HG02642 (cell line): ENCODE measurements at regions not wholly inside any gene's neighbourhood (a gene's known extent, or its start where the extent isn't known, plus 50 kb on each side); places are given as distances from the start of the nearest gene placed in this dataset.
"Not testable (repeated sequence)": the region's sequence is repeated elsewhere in the genome, so short reads cannot be mapped to it uniquely, and the experiment has no call there.

Experiments
- ATAC-seq: cut with Tn5 transposase; IDR thresholded peaks from one replicate; pipeline ENCODE4 v1.9.1; 2021; ENCODE audit warnings: mild to moderate bottlenecking; ENCODE audit not compliant: unreplicated experiment, poor library complexity

GRCh38 chr2:106010818-106011355 lies 183.2 kb downstream of the UXS1 start:
- no peak for ATAC-seq

GRCh38 chr2:106009096-106009495 lies 185.0 kb downstream of the UXS1 start:
- ATAC-seq = no peak

GRCh38 chr2:106004851-106005250 lies 189.2 kb downstream of the UXS1 start:
- ATAC-seq = no peak

GRCh38 chr2:105999211-105999989 lies 194.7 kb downstream of the UXS1 start:
- no peak for ATAC-seq

GRCh38 chr2:105997711-105998110 lies 196.4 kb downstream of the UXS1 start:
- ATAC-seq = no peak

GRCh38 chr2:105990624-105991023 lies 203.5 kb downstream of the UXS1 start:
- no peak for ATAC-seq

DNA sequence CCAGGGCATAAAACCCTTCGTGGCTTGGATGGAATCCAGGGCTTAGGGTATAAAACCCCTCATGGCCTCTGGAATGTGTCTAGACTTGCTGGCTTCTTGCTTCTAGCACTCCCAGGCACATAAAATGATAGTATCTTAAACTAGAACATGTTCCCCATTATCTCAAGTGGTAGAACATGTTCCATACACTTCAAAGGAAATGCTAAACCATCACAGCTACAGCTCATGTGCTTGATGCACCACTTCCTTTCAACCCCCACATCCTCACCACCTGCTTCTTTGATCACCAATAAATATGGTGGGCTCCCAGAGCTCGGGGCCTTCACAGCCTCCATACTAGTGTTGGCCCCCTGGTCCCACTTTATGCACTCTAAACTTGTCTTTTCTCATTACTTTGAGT lies 204.3 kb downstream of the UXS1 start:
- ATAC-seq = not testable (repeated sequence)

DNA sequence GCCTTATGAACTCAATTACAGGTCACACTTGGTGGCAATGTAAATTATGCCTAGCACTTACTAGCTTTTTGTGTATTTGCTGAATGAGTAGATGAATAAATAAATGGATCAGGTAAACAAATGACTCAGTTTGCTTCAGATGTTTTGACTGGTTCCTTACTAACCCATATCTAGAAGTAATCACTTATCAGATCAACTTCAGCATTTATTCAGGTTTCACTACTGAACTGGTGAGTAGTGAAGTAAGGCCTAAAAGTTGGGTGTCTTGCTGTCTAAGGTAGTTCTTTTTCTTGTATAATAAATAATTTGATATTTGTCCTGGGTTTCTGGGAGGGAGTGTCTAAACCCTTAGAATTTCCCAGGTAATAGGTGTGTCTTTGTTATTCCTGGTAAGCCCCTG lies 205.0 kb downstream of the UXS1 start:
- ATAC-seq = no peak

DNA sequence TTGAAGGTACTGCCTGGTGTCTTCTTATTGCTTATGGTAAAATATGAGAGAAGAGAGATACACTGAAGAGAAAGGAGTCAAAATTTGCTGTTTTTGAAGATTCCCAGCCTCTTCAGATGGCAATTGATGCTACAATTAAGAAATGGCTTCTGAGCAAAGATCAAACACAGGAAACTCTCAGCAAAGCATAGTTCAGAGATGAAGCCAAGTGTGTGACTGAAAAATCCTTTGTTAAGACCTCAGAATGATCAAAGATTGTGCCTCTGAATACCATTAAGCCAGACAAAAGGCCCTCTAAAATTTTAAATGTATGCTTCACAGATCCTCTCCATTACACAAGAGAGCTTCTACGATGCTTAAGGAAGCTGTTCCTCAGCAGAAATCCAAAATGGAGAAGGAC lies 216.3 kb downstream of the UXS1 start:
- ATAC-seq = no peak

DNA sequence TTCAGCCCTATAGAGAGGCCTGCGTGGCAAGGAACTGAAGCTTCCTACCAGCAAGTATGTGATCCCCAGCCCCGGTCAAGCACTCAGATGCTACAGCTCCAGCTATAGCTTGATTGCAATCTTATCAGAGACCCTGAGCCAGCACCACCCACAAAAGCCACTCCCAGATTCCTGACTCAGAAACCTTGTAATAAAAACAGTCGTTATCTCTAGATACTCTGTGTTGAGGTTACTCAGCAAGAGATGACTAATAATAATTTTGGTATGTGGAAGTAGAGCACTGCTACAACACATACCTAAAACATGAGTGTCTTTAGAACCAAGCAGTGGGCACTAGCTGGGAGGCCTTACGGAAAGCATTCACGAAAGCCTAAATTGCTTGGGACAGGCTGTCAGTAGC lies 216.9 kb downstream of the UXS1 start:
- ATAC-seq = no peak

GRCh38 chr2:105974812-105975211 lies 219.3 kb downstream of the UXS1 start:
- ATAC-seq = no peak

- ATAC-seq = no peak
Observed at GRCh38 chr2:105972927-105973326, 221.2 kb downstream of the UXS1 start.

DNA sequence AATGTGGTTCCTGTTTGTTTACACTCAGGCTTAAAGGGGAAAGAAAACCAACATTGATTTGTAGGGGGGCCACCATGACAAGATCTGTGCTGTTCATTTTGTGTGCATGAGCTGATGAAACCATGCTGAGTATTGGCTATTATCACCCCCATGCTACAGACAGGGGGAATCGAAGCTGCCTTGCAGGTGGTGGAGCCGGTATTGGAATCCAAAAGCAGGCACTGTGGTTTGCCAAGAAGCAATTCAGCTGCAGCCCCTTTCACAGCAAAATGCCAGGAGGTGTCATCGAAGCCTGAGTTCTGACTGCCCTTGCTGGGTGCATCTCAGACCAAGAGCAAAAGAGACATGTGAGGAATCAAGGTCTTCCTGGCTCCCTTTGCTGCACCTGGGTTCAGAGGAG lies 221.9 kb downstream of the UXS1 start:
- no peak for ATAC-seq

- ATAC-seq = no peak
Observed at GRCh38 chr2:105969552-105969951, 224.5 kb downstream of the UXS1 start.

GRCh38 chr2:105962221-105962620 lies 217.5 kb downstream of the NCK2 start:
- no peak for ATAC-seq

DNA sequence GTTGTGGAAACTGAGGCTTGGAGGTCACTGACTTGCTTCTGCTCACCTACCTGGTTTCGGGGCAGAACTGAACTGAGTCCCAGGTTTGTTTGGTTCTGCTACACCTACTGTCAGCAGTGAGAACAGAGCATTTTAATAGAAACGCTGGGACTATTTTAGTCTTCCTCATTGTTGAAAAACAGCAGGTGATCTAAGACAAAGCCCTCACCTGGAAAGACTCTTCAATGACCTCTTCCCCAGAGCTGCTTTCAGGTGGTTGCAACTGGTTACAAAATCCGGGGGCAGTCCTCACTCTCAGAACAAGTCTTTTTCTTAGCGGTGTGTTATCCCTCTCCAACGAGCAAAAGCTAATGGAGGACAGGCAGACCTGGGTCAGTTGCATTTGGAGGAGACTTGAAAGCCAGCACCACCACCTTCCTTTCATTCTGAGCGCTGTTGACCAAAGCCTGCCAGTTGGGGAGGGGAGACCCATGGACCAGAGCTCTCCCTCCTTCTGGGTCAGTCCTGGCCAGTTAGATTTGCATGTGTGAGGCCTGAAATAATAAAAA lies 217.0 kb downstream of the NCK2 start:
- ATAC-seq = no peak

- no peak for ATAC-seq
Observed at GRCh38 chr2:105959357-105959756, 214.6 kb downstream of the NCK2 start.

DNA sequence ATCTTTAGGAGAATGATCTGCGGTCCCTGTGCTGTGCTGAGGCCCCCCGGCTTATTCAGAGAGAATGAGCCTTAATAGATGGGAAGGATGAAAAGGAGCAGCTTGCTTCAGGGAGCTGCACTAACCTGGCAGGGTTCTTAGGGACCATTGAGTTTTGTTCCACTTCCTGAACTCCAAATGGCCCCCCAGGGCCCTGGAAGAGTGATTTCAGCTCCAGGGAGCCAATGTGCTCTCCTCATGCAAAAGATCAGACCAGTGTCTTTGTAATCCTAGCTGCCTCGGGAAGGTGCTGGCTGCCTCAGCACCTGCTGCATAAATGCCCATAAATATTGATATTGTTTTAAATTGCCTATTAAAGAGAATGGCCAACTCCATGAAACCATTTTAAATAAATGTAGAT lies 210.2 kb downstream of the NCK2 start:
- ATAC-seq = no peak

DNA sequence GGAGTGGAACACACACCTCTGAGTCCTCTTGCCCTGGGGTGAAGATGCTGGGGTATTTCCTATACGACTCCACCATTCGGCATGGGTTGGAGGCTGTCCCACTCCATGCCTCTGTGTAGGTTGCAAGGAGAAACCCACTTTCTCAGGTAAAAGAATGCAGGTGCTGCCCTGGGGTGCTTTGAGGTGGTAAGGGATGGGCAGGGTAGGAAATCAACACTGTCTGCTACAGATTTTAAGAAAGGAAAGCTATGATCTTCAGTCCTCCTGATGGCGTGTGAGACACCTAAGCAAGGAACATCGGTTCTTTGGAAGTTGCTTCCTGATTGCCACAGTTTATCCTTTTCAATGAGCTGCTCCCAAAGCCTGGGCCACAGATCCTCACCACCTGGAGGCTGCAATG lies 209.2 kb downstream of the NCK2 start:
- no peak for ATAC-seq

DNA sequence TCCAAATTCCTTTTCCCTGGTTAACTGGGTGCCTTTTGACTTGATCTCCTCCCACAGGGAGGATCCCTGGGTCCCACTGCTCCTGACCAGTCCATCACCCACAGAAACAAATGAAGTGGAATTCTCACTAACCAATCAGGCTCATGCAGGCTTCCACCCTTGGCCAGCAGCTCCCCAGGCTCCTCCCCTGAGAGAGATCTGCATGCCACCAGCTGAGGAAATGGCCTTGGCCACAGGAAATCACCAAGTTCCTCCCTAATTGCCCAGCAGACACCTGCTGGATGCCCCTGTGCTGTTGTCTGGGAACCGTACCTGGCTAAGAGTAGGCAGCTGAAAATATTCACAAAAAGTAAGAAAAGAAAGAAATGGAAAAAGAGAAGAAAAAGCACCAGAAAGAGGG lies 207.4 kb downstream of the NCK2 start:
- ATAC-seq = no peak

DNA sequence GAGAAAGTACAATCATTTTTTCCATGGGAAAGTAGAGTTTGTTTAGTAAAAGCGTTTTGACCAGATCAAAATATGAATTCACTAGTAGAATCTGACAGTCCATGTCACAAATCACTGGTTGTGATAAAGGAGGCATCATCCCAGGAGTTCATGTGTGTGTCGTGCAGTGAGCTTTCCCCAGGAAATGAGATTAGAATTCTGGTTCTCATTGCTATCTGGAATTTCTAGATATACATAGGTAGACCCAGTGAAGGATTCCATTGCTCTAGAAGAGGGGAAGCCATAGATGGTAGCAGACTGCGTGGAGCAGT lies 206.6 kb downstream of the NCK2 start:
- no peak for ATAC-seq
